Transverse colon (tissue), 4 donors: ENCODE measurements at regions not wholly inside any gene's neighbourhood (a gene's known extent, or its start where the extent isn't known, plus 50 kb on each side); places are given as distances from the start of the nearest gene placed in this dataset.
"Not testable (repeated sequence)": the region's sequence is repeated elsewhere in the genome, so short reads cannot be mapped to it uniquely, and the experiment has no call there.

Experiments
- DNase-seq: peaks from one replicate; pipeline ENCODE4 v3.0.0-alpha.2; 2019
- H3K27ac ChIP-seq, 4 donors: fragments of 200-600 bp; sonication (generic); 2 replicates each; pipeline ENCODE4 v1.5.1; 2016 to 2018; ENCODE audit warnings: inconsistent platforms in 4 of 4
- H3K27me3 ChIP-seq: fragments of 200-600 bp; sonication (generic); 2 replicates; pipeline ENCODE4 v1.5.1; 2017; ENCODE audit warnings: inconsistent platforms
- H3K36me3 ChIP-seq, 4 donors: fragments of 200-600 bp; sonication (generic); 2 replicates each; pipeline ENCODE4 v1.5.1; 2017 to 2019; ENCODE audit warnings: inconsistent platforms in 4 of 4
- H3K4me1 ChIP-seq, 4 donors: fragments of 200-600 bp; sonication (generic); 2 replicates each; pipeline ENCODE4 v1.5.1; 2017 to 2020; ENCODE audit warnings: inconsistent platforms in 4 of 4
- H3K4me3 ChIP-seq, 4 donors: fragments of 200-600 bp; sonication (generic); 1 replicate in 1 of 4; 2 replicates in 3 of 4; pipeline versions ENCODE4 v1.5.1 to v1.6.1; 2017 to 2019; ENCODE audit warnings: inconsistent platforms in 4 of 4
- H3K9me3 ChIP-seq, 2 donors: fragments of 200-600 bp; sonication (generic); 2 replicates each; pipeline ENCODE4 v1.5.1; 2017 to 2019; ENCODE audit warnings: inconsistent platforms in 2 of 2
- EP300 ChIP-seq: sonication (generic); formaldehyde crosslinking; IDR thresholded peaks from one replicate; pipeline ENCODE4 v1.6.1; 2017; ENCODE audit warnings: antibody characterized with exemption, low read depth
- POLR2A ChIP-seq: fragments of 450-650 bp; IDR thresholded peaks from one replicate; pipeline ENCODE4 v1.6.1; 2016; ENCODE audit warnings: antibody characterized with exemption, mild to moderate bottlenecking, moderate library complexity
- POLR2AphosphoS5 ChIP-seq, 3 donors: sonication (generic); formaldehyde crosslinking; IDR thresholded peaks; one replicate each; pipeline ENCODE4 v1.6.1; 2016; ENCODE audit warnings: antibody characterized with exemption in 3 of 3
- WGBS, 2 donors: methylation state at CpG; one replicate each; pipeline ENCODE4 v1.1.5; 2018; ENCODE audit warnings: low coverage in 1 of 2; 5-methylcytosine and 5-hydroxymethylcytosine counted together
- in situ Hi-C, 4 donors: fragments of 200-750 bp; cut with MboI; loops; one replicate each; pipeline versions ENCODE4 v1.15.0 to v1.15.1; 2017; ENCODE audit warnings: low sequenced_read_pairs in 3 of 4, low pct_ligation_motif_present in 1 of 4, low pct_unique_long_range_greater_than_20kb in 1 of 4
- intact Hi-C: fragments of 100-400 bp; cut with DNase I; formaldehyde crosslinking; loops from one replicate; pipeline ENCODE4 v1.15.1; 2023; ENCODE audit warnings: low total_unique reads
- TF ChIP-seq, protein P1 (sequence below), 5 experiments: fragments of 200-600 bp in 3 of 5; fragments of 450-650 bp in 2 of 5; sonication (generic) in 3 of 5; IDR thresholded peaks; 1 replicate in 2 of 5; 2 replicates in 3 of 5; pipeline ENCODE4 v1.5.1; 2016 to 2017; ENCODE audit warnings: antibody characterized with exemption in 5 of 5, inconsistent platforms in 3 of 5, mild to moderate bottlenecking in 2 of 5, moderate library complexity in 1 of 5

DNA sequence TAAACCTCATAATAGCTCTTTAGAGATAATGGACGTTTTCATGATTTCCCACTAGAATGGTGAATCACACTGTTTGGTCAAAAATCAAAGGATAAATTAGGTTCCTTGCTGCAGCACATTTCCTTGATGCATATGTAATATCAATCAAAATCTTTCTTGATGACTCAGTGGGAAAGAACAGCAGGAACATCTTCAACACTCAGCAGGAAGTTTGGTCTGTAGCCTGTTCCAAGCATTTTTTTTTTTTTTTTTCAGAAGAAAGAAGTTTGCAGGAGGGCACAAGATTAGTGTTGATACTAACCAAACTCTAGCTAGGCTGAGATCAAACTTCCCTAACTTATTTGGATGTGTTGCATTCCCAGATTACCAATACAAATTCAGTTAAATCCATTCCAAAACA, 1529.8 kb downstream of the FAM181B start:
- Histone ChIP-seq H3K27ac (no peak overlapping the region), H3K36me3 (no peaks in the 10 kb centered on the region), H3K4me3 (no peak overlapping the region), H3K9me3 (no peaks in the 10 kb centered on the region), H3K27me3 (no peaks in the 10 kb centered on the region), H3K4me1 (no peaks in the 10 kb centered on the region)
- no peak for TF ChIP-seq POLR2AphosphoS5 (IDR thresholded peaks at IDR 0.05)
- no peak for TF ChIP-seq EP300
- TF ChIP-seq, protein P1, sequence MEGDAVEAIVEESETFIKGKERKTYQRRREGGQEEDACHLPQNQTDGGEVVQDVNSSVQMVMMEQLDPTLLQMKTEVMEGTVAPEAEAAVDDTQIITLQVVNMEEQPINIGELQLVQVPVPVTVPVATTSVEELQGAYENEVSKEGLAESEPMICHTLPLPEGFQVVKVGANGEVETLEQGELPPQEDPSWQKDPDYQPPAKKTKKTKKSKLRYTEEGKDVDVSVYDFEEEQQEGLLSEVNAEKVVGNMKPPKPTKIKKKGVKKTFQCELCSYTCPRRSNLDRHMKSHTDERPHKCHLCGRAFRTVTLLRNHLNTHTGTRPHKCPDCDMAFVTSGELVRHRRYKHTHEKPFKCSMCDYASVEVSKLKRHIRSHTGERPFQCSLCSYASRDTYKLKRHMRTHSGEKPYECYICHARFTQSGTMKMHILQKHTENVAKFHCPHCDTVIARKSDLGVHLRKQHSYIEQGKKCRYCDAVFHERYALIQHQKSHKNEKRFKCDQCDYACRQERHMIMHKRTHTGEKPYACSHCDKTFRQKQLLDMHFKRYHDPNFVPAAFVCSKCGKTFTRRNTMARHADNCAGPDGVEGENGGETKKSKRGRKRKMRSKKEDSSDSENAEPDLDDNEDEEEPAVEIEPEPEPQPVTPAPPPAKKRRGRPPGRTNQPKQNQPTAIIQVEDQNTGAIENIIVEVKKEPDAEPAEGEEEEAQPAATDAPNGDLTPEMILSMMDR (IDR thresholded peaks at IDR 0.05) = no peak
- TF ChIP-seq POLR2A = no peak
- 33 to 66% methylated on average over 1 of the region's 1 CpG for WGBS, 2 donors
- DNase-seq = no peak
- in situ Hi-C loops (no loop called here), intact Hi-C loops (no loop called here)

- intact Hi-C loops (no loop called here), in situ Hi-C loops (no loop called here)
- H3K9me3 ChIP-seq = no peaks in the 10 kb centered on the region
- no peak overlapping the region for H3K27ac ChIP-seq
- 81 to 83% methylated on average over 3 of the region's 3 CpGs for WGBS, 2 donors
- no peaks in the 10 kb centered on the region for H3K27me3 ChIP-seq
- no peak for DNase-seq
- no peaks in the 10 kb centered on the region for H3K36me3 ChIP-seq
- TF ChIP-seq EP300 (no peak), POLR2A (no peak), POLR2AphosphoS5 (IDR thresholded peaks at IDR 0.05) (no peak)
- TF ChIP-seq, protein P1 (IDR thresholded peaks at IDR 0.05) = no peak
- H3K4me1 ChIP-seq = peaks cover 0 to 3% (median 0%) of the 10 kb centered on the region in 4 donors
- H3K4me3 ChIP-seq = no peak overlapping the region
Observed at GRCh38 chr11:81197396-81197795, 1536.3 kb downstream of the FAM181B start.

DNA sequence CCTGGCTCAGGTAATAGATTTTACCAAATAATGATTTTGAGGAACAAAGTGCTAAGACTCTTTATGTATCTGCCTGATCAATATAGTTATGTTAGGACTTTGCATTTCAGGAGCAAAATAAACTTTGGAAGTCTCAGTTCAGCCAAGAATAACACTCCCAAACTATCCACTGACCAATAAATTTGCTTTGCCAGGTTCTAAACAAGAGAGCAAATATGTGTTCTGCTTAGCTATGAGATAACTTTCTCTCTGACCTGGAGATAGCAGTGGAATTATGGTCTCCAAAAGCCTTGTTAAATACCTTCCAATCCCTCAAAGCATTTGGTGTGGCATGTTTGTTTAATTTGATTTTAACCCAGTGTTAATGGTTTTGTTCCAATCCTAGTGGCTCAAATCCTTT, 1541.1 kb downstream of the FAM181B start:
- Histone ChIP-seq H3K27me3 (no peaks in the 10 kb centered on the region), H3K4me3 (no peak overlapping the region), H3K9me3 (no peaks in the 10 kb centered on the region), H3K27ac (no peak overlapping the region), H3K36me3 (no peaks in the 10 kb centered on the region), H3K4me1 (peaks cover 0 to 7% (median 0%) of the 10 kb centered on the region in 4 donors)
- in situ Hi-C loops = no loop called here
- no peak for TF ChIP-seq EP300
- intact Hi-C loops = no loop called here
- DNase-seq = no peak

DNA sequence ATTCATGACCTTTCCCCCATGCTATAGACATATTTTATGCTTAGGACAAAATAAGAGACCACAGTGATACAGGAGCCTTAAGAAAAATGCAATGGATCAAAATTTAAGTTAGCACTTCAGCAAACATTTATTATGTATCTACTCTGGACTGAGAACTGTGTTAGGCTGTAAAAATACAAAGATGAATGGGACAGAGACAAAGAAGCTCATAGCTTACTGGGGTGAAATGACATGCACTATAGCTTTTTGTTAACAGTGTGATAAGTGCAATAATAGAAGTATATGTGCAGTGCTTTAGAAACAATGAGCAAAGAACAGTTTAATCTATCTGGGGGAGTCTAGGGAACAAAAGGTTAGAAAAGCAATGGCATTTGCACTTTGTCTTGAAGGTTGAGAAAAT, 1543.1 kb downstream of the FAM181B start:
- DNase-seq = no peak
- H3K27me3 ChIP-seq = no peaks in the 10 kb centered on the region
- H3K9me3 ChIP-seq = peaks cover 3 to 7% of the 10 kb centered on the region in 2 donors
- in situ Hi-C loops = no loop called here
- intact Hi-C loops = no loop called here
- peaks cover 0 to 7% (median 0%) of the 10 kb centered on the region in 4 donors for H3K4me1 ChIP-seq
- H3K36me3 ChIP-seq = no peaks in the 10 kb centered on the region
- no peak overlapping the region for H3K27ac ChIP-seq
- TF ChIP-seq, protein P1 (IDR thresholded peaks at IDR 0.05) = no peak
- no peak for TF ChIP-seq EP300
- TF ChIP-seq POLR2AphosphoS5 (IDR thresholded peaks at IDR 0.05) = no peak
- TF ChIP-seq POLR2A = no peak
- H3K4me3 ChIP-seq = no peak overlapping the region

- H3K9me3 ChIP-seq, H3K36me3 ChIP-seq, H3K27ac ChIP-seq, H3K4me1 ChIP-seq, in situ Hi-C loops, H3K4me3 ChIP-seq, DNase-seq, H3K27me3 ChIP-seq, intact Hi-C loops: not testable (repeated sequence)
- 82 to 89% methylated on average over 5 to 7 of the region's 7 CpGs for WGBS, 2 donors
Observed at GRCh38 chr11:81187033-81187432, 1546.6 kb downstream of the FAM181B start.
